HL-60 (cell line): ENCODE measurements at regions not wholly inside any gene's neighbourhood (a gene's known extent, or its start where the extent isn't known, plus 50 kb on each side); places are given as distances from the start of the nearest gene placed in this dataset.

ENCODE experiments used
- DNase-seq, 2 experiments: peaks; one replicate each; pipeline ENCODE4 v3.0.0-alpha.2; 2010 to 2020; ENCODE audit warnings: low read depth in 1 of 2, low spot score in 1 of 2
- H3K27ac ChIP-seq: fragments of 250-450 bp; sonication (Bioruptor Pico); replicated peaks from 2 replicates; pipeline ENCODE4 v1.5.1; 2020; ENCODE audit warnings: mild to moderate bottlenecking, moderate library complexity
- H3K27me3 ChIP-seq: fragments of 250-450 bp; sonication (Bioruptor Pico); 2 replicates; pipeline ENCODE4 v1.5.1; 2021; ENCODE audit warnings: mild to moderate bottlenecking, moderate library complexity; ENCODE audit not compliant: insufficient read depth, poor library complexity, severe bottlenecking
- H3K4me3 ChIP-seq: replicated peaks from 2 replicates; pipeline ENCODE4 v1.5.1; 2011; ENCODE audit warnings: mild to moderate bottlenecking, control low read depth, low read length; ENCODE audit not compliant: insufficient read depth
- GABPA ChIP-seq: IDR thresholded peaks from 2 replicates; pipeline ENCODE4 v1.6.1; 2012; ENCODE audit warnings: low read depth
- POLR2AphosphoS5 ChIP-seq: IDR thresholded peaks from 2 replicates; pipeline ENCODE4 v1.6.1; 2012; ENCODE audit warnings: low read depth
- SPI1 ChIP-seq: IDR thresholded peaks from 2 replicates; pipeline ENCODE4 v1.6.1; 2012; ENCODE audit warnings: low read depth, mild to moderate bottlenecking, borderline replicate concordance
- TF ChIP-seq, protein P1 (sequence below): IDR thresholded peaks from one replicate; pipeline ENCODE4 v1.5.1; 2011; ENCODE audit warnings: low read length, control low read depth, inconsistent platforms; ENCODE audit not compliant: insufficient read depth
- TF ChIP-seq, protein P2 (sequence below): IDR thresholded peaks from 2 replicates; pipeline ENCODE4 v1.6.1; 2012; ENCODE audit warnings: low read depth; ENCODE audit not compliant: insufficient replicate concordance

DNA sequence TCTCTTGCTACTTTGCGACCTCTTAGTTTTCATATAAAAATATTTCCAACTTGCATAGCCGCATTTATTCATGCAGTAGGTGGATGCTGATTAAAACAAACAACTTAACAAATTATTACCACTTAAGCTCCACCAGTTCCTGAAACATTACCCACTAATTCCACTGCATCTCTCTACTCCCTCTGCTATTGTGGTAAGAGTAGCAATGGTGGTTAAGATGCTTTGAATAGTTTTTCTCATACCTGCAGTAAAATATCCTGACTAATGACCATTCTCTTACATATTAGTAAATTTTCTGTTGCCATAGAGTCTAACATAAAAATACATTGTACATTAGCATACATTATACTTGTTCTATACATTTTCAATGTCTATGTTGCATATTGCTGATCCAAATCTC, 397.6 kb upstream of the PLSCR5 start:
- H3K27ac ChIP-seq: no peak overlapping the region
- H3K4me3 ChIP-seq: no peak overlapping the region
- no peak for DNase-seq
- no peaks in the 10 kb centered on the region for H3K27me3 ChIP-seq
- TF ChIP-seq, protein P1, sequence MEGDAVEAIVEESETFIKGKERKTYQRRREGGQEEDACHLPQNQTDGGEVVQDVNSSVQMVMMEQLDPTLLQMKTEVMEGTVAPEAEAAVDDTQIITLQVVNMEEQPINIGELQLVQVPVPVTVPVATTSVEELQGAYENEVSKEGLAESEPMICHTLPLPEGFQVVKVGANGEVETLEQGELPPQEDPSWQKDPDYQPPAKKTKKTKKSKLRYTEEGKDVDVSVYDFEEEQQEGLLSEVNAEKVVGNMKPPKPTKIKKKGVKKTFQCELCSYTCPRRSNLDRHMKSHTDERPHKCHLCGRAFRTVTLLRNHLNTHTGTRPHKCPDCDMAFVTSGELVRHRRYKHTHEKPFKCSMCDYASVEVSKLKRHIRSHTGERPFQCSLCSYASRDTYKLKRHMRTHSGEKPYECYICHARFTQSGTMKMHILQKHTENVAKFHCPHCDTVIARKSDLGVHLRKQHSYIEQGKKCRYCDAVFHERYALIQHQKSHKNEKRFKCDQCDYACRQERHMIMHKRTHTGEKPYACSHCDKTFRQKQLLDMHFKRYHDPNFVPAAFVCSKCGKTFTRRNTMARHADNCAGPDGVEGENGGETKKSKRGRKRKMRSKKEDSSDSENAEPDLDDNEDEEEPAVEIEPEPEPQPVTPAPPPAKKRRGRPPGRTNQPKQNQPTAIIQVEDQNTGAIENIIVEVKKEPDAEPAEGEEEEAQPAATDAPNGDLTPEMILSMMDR: no peak
- TF ChIP-seq POLR2AphosphoS5 (no peak), GABPA (no peak), SPI1 (no peak)
- TF ChIP-seq, protein P2, sequence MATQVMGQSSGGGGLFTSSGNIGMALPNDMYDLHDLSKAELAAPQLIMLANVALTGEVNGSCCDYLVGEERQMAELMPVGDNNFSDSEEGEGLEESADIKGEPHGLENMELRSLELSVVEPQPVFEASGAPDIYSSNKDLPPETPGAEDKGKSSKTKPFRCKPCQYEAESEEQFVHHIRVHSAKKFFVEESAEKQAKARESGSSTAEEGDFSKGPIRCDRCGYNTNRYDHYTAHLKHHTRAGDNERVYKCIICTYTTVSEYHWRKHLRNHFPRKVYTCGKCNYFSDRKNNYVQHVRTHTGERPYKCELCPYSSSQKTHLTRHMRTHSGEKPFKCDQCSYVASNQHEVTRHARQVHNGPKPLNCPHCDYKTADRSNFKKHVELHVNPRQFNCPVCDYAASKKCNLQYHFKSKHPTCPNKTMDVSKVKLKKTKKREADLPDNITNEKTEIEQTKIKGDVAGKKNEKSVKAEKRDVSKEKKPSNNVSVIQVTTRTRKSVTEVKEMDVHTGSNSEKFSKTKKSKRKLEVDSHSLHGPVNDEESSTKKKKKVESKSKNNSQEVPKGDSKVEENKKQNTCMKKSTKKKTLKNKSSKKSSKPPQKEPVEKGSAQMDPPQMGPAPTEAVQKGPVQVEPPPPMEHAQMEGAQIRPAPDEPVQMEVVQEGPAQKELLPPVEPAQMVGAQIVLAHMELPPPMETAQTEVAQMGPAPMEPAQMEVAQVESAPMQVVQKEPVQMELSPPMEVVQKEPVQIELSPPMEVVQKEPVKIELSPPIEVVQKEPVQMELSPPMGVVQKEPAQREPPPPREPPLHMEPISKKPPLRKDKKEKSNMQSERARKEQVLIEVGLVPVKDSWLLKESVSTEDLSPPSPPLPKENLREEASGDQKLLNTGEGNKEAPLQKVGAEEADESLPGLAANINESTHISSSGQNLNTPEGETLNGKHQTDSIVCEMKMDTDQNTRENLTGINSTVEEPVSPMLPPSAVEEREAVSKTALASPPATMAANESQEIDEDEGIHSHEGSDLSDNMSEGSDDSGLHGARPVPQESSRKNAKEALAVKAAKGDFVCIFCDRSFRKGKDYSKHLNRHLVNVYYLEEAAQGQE: no peak

GRCh38 chr3:147000274-147000673, 395.1 kb upstream of the PLSCR5 start:
- no peak overlapping the region for H3K27ac ChIP-seq
- no peak for DNase-seq
- no peak for TF ChIP-seq SPI1
- TF ChIP-seq GABPA: no peak
- no peak for TF ChIP-seq POLR2AphosphoS5
- TF ChIP-seq, protein P2: no peak
- TF ChIP-seq, protein P1: no peak
- no peak overlapping the region for H3K4me3 ChIP-seq
- H3K27me3 ChIP-seq: no peaks in the 10 kb centered on the region

- no peak overlapping the region for H3K4me3 ChIP-seq
- TF ChIP-seq POLR2AphosphoS5 (no peak), GABPA (no peak), SPI1 (no peak)
- TF ChIP-seq, protein P2: no peak
- TF ChIP-seq, protein P1: no peak
- H3K27me3 ChIP-seq: no peaks in the 10 kb centered on the region
- no peak for DNase-seq
- no peak overlapping the region for H3K27ac ChIP-seq
Observed at GRCh38 chr3:146991907-146992306, 386.8 kb upstream of the PLSCR5 start.
